HG03097 (cell line): ENCODE measurements at regions not wholly inside any gene's neighbourhood (a gene's known extent, or its start where the extent isn't known, plus 50 kb on each side); places are given as distances from the start of the nearest gene placed in this dataset.
"Not testable (repeated sequence)": the region's sequence is repeated elsewhere in the genome, so short reads cannot be mapped to it uniquely, and the experiment has no call there.

Experiments
- ATAC-seq: cut with Tn5 transposase; IDR thresholded peaks from one replicate; pipeline ENCODE4 v1.9.1; 2021; ENCODE audit not compliant: unreplicated experiment, low FRiP score

GRCh38 chr9:29160763-29161353, 1587.6 kb upstream of the C9orf72 start:
- no peak for ATAC-seq

- no peak for ATAC-seq
These were observed 1600.9 kb upstream of the C9orf72 start for GRCh38 chr9:29174136-29174535.

- ATAC-seq: no peak
These were observed 1603.0 kb upstream of the C9orf72 start for GRCh38 chr9:29176231-29176630.

- no peak for ATAC-seq
These were observed 1603.5 kb upstream of the C9orf72 start for GRCh38 chr9:29176786-29177185.

GRCh38 chr9:29183971-29184370, 1610.7 kb upstream of the C9orf72 start:
- no peak for ATAC-seq

GRCh38 chr9:29188771-29189170, 1615.5 kb upstream of the C9orf72 start:
- not testable (repeated sequence) for ATAC-seq

GRCh38 chr9:29189221-29189620, 1615.9 kb upstream of the C9orf72 start:
- ATAC-seq: not testable (repeated sequence)

GRCh38 chr9:29198861-29199260, 1625.6 kb upstream of the C9orf72 start:
- ATAC-seq: no peak

- ATAC-seq: no peak
These were observed 1626.7 kb upstream of the C9orf72 start for GRCh38 chr9:29199975-29200374.

GRCh38 chr9:29200650-29201049, 1627.4 kb upstream of the C9orf72 start:
- no peak for ATAC-seq

GRCh38 chr9:29203244-29203930, 1630.1 kb upstream of the C9orf72 start:
- no peak for ATAC-seq

- no peak for ATAC-seq
These were observed 1635.4 kb upstream of the C9orf72 start for GRCh38 chr9:29208670-29209069.

GRCh38 chr9:29209748-29210291, 1636.5 kb upstream of the C9orf72 start:
- no peak for ATAC-seq

- ATAC-seq: no peak
These were observed 1637.8 kb upstream of the C9orf72 start for GRCh38 chr9:29211003-29211579.

- peak; percentile 92 for ATAC-seq
These were observed 1638.5 kb upstream of the C9orf72 start for GRCh38 chr9:29211580-29212396.

- no peak for ATAC-seq
These were observed 1639.4 kb upstream of the C9orf72 start for GRCh38 chr9:29212397-29213387.

- ATAC-seq: no peak
These were observed 1640.3 kb upstream of the C9orf72 start, which contains the start of gene LINGO2 for GRCh38 chr9:29213417-29214153. Gene LINGO2, minus strand, starts transcription at chr9:29213601.

- ATAC-seq: no peak
These were observed 1640.9 kb upstream of the C9orf72 start for GRCh38 chr9:29214154-29214689.
